Fibroblast of skin of left biceps (primary cell): ENCODE measurements at regions not wholly inside any gene's neighbourhood (a gene's known extent, or its start where the extent isn't known, plus 50 kb on each side); places are given as distances from the start of the nearest gene placed in this dataset.

Source experiments
- DNase-seq, 2 experiments: peaks; one replicate each; pipeline ENCODE4 v3.0.0-alpha.2; 2013; ENCODE audit warnings: low read depth in 2 of 2

DNA sequence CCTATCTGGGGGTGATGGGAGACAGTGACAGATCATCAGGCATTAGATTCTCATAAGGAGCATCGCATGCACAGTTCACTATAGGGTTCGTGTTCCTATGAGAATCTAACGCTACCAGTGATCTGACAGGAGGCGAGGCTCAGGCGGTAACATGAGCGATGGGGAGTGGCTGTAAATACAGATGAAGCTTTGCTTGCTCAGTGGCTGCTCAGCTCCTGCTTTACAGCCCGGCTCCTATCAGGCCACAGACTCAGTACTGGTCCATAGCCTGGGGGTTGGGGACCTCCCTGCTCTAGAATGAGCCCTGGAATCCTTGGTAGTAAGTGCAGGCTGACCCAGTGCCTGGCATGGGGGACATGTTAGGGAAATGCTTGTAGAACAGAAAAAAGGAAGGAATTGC lies 426.0 kb downstream of the TYW1 start:
- DNase-seq: no peak

DNA sequence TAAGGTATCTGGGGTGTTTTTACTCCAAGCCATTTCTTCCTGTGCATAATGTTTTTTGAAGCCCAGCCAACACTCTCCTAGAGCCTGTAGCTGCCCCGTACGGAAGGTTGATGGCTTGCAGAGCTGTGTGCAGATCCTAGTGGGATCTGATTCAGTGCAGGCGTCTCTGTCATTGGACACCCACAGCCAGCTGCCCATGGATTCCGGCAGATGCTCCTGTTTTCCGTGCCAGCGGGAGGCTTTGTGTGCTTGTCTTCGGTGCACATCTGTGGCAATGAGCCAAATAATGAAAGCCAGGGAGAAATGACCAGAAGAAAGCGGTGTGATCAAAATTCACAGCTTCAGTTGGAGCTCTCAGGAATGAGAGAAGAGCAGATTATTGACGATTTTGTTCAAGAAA lies 426.4 kb downstream of the TYW1 start:
- no peak for DNase-seq

DNA sequence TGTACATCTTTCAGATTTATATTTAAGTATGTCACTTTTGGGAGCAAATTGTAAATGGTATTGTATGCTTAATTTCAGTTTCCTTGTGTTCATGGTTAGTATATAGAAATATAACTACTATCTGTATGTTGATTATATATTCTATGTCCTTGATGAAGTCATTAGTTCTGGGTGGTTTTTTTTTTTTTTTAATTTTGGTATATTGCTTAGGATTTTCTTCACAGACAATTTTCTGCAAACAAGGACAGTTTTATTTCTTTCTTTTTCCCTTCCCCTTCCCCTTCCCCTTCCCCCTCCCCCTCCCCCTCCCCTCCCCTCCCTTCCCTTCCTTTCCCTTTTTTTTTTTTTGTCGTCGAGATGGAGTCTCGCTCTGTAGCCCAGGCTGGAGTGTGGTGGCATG lies 430.0 kb downstream of the TYW1 start:
- DNase-seq: no peak

DNA sequence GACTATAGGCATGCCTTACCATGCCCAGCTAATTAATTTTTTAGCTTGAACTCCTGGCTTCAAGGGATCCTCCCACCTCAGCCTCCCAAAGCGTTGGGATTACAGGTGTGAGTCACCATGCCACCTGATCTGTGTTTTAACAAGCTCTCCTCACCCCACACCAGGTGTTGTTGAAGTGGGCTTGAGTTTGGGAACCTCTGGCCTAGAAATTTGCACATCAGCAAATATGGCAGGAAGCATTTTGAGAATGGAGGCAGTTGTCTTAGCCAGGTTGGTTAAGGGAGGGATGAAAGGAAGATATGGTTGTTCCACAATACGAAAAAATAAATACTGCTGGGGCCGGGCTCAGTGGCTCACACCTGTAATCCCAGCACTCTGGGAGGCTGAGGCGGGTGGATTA lies 433.1 kb downstream of the TYW1 start:
- DNase-seq: no peak

DNA sequence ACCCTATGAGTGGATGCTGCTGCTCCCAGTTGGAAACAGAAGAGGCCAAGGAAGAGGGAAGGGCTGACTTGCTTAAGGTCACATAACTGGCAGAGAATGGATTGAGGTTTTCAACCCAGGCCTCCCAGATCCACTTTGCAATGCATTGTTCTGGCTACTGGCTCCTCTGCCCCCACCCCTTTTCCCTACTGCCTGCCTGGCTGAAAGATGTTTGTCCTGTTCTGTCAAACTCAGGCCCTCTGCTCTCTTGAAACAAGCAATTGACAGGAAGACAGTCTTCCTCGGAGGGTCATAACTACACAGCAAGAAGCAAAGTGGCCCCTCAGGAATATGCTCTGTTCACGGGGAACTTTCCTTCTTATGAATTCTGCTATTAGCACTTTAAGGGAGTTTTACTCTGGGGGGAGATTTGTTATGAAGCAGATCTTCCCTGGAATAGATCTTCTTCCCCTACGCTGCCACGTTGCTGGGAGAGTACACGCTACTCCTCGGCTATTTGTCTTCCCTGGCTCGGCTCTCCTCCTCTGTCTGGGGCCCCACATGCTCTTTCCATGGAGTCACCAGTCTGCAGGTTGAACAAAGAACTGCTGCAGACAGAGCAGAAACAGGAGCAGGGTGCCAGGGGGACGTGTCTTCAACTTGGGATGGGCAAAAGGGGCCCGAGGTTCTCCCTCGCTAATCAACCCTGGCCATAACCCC lies 436.1 kb downstream of the TYW1 start:
- DNase-seq: no peak

DNA sequence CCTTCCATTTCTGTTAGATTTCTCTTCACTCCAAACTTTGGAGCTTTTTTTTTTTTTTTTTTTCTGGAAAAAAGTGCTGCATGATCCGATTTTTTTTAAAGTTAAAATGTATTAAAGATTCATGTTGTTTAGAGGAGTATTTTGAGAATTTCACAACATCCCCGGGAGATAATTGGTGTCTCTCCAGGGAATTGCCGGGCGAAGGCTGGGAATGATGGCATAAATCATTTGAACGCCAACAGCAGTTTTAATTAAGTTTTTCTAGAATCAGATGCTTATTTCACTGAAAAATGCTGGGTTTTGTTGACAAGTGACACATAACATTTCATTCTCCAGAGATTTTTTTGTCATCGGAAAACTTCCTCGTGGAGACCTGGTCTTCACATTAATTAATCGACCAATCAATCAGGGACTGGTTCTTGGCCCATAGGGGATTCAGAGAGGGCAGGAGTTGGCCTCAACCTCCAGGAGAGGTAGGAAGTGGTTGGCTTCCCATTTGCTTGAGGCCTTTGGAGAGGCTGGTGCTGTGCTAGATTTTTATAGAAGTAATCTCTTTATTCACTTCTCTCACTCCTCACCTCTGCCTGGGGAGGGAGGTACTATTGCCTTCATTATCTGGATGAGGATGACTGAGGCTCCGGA lies 439.4 kb downstream of the TYW1 start:
- DNase-seq: no peak

DNA sequence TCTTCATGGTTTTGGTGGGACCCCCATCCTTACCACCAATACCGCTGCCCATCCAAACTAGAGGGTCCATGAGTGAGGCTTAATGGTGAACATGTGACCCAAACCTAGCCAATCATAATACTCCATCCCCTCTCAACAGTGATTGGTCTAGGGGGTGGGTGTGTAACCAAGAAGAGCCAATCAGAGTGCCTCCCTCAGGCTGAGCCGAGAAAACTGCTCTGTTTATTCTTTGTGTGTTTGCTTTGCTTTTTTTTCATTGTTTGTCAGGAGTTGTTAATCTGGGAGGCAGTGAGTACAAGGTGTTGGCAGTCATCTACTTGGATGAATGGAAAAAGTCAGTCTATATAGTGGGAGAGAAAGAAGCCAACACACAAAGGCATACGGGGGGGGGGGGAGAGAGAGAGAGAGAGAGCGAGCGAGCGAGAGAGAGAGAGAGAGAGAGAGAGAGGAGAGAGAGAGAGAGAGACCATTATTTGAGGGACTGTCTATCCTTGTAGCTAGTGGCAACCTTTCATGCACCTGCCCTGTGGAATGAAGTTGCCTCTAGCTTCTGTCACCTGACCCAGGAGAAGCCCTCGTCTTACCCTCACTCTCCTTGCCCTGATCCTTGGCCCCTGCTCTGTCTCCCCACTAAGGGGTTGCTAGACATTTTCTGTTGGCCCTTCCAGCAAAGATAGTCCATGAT lies 441.7 kb downstream of the TYW1 start:
- DNase-seq: no peak

DNA sequence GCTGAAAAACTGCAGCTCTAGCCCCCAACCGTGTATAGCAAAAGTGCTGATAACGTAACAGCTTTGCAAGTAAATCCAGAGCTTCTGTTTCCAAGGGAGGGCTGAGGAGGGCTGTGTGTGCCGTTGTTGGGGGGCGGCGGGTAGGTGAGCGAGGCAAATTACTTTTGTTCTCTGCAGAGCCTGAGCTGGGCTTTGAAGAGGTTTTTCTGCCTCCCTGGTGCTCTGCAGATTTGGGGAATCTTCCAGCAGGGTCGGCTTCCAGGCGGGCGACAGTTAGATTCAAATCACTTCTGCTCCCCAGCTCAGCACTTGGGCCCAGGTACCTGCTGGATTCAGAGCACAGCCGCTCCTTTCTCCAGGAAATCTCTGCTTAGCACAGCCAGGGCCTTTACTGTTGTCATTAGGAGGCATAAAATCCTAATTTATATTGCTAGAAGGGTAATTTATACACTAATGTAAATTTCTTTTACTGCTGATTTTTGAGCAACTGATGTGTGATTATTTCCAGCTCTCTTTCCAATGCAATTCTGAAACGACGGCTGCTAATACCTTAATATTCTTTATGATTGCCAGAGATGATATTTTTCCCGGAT lies 442.4 kb downstream of the TYW1 start:
- no peak for DNase-seq

DNA sequence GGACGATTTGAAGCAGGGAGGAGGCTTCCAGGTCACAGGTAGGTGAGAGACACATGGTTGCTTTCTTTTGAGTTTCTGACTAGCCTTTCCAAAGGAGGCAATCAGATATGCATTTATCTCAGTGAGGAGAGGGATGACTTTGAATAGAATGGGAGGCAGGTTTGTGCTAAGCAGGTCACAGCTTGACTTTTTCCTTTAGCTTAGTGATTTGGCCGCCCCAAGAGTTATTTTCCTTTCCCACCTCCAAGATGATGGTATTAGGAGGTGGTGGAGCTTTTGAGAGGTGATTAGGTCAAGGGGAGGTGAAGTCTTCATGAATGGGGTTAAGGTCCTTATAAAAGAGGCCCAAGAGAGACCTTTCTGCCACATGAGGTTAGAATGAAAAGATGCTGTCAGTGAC lies 443.7 kb downstream of the TYW1 start:
- no peak for DNase-seq

DNA sequence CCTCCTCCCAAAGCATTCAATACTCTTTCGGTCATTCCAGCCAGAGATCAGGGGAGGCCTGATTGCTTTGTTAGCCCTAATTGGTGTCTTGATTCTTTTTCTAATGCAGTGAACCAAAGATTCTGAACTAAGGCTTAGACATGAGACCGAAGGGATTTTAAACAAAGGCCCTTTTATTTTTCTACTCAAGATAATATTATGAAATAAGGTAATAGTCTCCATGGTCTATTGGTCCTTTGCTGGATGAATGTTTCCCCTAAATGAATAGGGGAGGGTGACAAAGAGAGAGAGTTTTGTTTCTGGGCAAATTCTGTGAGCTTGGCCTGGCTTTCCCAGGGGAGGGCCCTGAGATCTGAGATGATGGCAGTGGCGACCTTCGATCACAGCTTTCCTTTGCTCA lies 449.1 kb downstream of the TYW1 start:
- DNase-seq: no peak

DNA sequence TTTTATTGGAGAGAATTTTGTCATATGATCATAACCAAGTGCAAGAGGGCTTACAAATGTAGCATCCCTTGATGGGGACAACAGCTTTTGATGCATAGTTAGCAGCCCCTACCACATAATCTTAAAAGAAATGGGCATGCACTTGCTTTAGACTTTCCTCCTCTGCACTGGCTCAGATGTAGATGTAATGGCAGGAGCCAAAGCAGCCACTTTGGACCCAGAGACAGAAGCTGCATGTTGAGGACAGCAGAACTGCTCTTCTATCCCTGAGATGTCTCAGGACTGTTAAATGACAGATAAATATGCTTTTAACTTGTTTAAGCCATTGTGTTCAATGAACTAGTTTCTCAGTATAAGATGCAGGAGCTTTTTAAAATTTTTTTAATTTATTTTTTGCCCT lies 450.7 kb downstream of the TYW1 start:
- DNase-seq: no peak

DNA sequence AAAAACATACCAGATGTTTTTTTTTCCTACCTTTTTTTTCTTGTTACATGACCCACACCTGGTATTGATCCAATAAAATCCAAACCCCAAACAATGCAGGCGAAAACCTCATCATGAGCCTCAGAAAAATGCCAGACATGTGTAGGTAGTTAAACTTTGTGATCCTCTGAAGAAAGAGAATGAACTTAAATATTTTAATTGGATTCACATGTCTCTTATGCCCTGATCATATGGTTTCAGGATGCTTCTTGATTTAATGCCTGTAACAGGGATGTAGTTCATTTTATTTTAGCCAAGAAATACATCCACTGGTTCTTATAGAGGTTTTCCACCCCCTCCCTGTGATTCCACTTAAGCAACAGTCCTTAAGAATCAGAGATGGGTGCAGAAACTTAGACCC lies 451.6 kb downstream of the TYW1 start:
- peak; percentile 59 to 69 for DNase-seq

DNA sequence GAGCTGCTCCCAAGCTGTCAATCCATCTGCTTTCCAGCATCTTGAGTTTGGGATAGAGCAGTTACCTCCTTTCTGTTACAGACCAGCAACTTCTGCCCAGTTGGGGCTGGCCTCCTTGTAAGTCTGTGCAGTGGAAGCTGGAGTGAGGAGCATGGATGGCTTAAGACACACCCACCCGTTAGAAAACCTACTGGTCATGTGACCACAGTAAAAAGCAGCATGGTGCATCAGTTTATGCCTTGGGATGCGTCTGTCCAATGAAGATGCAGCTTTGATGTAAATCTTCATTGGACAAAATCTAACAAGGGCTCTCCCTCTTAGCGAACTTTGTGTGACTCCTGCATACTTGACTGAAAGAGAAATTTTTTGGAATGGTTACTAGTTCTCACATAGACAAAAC lies 453.5 kb downstream of the TYW1 start:
- DNase-seq: no peak

DNA sequence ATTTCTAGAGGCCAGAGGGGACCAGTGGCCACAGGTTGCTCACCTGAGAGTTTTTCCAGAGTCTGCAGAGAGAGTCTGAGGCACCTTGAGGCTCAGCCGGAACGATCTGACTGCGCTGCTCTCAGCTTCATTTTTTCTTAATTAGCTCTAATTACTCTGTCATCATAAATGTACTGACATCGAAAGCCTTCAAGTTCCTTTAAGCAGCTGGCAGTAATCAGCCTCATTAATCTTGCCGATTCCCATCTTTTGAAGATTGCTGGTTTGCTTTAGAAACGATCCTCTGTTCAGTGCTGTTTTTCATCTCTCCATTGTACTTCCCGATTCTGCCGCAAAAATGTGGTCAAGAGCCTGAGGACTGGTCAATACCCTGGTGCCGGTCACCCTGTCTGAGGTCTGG lies 454.7 kb downstream of the TYW1 start:
- no peak for DNase-seq

DNA sequence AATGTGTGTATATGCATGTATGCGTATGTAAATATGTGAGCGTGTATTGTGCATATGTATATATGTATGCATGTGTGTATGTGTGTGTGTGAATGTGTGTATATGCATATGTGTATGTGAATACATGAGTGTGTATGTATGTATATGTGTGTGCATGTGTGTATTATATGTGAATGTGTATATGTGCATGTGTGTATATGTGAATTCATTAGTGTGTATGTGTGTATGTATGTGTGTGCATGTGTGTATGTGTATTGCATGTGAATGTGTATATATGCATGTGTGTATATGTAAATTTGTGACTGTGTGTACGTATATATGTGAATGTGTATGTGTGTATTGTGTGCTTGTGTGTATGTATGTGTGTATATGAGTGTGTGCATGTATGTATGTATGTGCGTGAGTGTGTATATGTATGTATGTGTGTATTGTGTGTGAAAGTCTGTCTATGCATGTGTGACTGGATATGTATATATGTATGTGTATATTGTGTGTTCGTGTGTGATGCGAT lies 455.9 kb downstream of the TYW1 start:
- no peak for DNase-seq

DNA sequence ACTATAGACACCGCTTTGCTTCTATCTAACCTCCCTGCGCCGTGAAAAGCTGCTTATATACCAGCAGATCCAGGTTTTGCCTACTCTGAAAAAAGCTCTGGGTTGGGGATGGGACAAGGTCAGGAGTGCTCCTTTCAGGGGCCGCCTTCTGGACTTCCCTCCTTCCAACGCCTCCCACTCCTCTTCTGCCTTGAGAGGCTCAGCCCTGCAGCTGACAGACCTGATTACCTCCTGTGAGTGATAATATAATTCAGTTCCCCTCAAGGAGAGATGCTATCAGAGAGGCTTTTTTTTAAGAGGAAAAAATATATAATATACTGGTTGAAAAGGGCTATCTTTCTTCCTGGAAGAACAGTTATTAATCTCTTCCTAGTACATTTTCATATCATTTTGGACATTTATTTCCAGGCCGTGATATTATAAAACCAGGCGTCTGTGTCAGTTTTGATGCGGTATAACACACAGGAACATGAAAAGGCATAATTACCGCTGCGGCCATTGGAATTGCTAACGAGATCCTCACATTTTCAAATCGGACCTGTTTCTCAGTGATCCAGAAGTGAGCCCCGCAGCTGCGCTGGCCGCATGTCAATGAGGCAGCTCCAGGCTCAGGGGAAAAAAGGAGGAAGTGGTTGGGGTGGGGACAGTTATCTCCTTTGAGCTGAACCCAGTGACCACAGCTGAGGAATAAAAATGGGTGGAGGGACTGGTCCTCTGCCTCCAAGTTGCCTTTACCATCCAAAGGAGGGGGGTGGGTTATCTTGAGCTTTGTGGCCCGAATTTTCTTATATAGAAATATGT lies 457.1 kb downstream of the TYW1 start:
- no peak for DNase-seq

DNA sequence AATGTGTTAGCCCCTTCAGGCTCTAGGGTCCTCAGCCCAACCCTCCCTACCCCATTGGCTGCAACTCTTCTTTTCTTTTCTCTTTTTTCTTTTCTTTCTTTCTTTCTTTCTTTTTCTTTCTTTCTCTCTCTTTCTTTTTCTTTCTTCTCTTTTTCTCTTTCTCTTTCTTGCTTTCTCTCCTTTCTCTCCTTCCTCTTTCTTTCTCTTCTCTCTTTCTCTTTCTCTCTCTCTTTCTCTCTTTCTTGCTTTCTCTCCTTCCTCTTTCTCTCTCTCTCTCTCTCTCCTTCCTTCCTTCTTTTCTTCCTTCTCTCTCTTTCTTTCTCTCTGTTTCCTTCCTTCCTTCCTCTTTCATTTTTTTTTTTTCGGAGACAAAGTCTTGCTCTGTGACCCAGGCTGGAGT lies 458.9 kb downstream of the TYW1 start:
- no peak for DNase-seq

DNA sequence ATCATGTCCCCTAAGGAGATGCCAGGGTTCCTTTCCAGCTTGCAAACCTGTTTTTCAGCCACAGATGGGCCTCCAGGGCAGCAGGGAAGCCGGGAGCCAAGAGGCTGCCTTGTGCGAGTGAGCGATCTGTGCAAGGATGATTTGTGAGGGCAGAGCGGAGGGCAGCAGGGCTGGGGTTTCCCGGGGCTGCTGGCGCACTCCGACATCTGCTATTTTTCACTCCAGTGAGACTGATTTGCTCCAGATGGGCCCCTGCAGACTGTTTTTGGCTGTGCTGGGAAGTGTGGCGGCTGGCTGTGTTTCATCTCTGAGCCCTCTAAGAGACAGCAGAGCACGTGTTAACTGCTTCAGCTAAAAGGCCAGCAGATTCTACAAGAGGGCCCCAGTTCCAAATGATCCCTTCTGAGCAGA lies 466.2 kb downstream of the TYW1 start:
- peak in 1 of 2 experiments; percentile 43 for DNase-seq

DNA sequence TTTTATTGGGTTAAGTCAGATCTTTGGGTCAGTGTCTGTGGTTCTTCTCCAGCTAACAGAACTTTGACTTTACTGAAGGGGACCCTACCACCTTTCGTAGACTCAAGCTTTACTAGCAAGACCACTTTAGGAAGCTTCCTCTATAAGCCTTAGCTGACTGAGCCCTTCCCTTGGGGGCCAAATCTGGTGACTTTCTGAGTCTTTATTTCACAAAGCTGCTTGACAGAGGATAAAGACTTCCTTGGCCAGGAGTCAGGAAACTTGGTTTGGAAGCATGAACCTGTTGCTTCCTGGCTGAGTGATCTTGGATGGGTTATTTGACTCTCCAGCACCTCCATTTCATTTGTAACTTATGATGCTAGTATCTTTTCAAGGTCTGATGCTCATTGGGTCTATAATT lies 466.7 kb downstream of the TYW1 start:
- DNase-seq: no peak

DNA sequence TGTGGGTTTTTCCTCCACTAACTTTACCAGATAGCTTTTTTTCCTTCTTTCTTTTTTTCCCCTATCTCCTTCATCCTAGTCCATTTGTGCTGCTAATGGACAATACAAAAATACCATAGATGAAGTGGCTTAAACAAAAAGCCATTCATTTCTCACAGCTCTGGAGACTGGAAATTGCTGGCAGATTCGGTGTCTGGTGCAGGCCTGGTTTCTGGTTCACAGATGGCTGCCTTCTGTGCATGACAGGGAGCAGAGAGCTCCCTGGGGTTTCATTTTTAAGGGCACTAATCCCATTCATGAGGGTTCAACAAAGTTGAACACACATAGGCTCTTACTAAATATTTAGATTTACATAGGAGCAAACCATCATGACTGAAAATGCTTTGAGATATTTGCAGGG lies 467.4 kb downstream of the TYW1 start:
- no peak for DNase-seq

DNA sequence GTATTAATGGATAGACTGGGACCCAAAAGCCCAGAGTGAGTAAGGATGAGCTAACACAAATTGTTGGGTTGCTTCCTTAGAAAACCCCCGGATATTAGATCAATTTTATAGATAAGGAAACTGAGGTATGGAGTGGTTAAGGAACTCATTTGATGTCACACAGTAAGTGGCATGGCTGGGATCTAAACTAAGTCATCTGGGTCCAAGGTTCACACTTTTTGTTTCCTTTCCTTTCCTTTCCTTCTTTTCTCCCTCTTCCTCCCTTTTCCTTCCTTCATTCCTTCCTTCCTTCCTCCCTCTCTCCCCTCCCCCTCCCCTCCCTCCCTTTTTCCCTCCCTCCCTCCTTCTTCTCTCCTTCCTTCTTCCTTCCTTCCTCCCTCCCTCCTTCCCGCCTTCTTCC lies 469.5 kb downstream of the TYW1 start:
- DNase-seq: no peak

DNA sequence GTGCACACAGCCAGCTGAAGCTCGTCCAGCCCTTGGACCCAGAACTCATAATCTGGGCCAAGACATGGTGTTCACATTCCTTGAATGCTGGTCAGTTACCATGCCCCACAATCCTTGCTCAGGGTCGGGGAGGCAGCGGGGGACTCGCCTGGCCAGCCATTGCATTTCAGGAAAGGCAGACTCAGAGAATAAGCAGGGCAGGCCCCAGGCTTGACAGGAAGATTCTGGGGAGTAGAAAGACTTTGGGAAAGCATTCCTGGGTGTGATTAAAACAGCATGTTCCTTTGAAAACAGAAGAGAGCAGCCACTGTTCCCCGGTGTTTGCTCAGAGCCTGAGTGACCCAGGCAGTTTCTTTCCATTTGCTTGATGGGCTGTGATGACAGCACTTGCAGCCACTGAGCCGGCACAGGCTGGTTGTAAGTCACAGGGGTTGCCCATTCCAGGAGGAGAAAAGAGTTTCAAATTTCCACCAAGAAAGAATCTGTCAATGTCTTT lies 473.7 kb downstream of the TYW1 start:
- DNase-seq: no peak
